ENCODE measurements at regions not wholly inside any gene's neighbourhood (a gene's known extent, or its start where the extent isn't known, plus 50 kb on each side); places are given as distances from the start of the nearest gene placed in this dataset.

DNA sequence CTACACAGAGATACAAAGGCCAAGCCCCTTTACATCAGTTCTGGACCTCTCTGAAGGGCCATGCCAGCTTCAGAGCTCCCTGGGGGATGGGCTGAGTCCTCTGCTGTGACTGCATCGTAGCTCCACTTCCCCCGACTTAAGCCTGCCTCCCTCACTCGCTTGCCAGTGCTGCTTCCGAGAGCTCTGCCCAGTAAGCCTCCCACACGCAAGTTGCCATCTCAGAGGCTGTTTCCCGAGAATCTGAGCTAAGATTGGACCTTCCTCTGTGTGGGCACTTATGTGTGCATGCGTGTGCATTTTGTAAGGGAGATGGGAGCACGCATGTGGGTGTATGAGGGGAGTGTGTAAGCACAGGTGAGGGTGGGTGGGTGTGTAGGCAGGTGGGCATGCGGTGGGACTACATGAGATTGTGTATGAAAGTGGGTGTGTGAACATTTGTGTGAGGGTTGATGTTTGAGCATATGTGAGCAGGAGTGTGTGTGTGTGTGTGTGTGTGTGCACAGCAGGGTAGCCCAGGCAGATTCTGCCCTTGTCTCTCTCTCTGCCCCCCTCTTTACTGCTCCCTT is 163.0 kb upstream of the SYT13 start:
- no peak for TF ChIP-seq POLR2A (IDR thresholded peaks at IDR 0.05)
- TF ChIP-seq CTCF (IDR thresholded peaks at IDR 0.05 in 4 of 5, conservative IDR thresholded peaks at IDR 0.05 in 1 of 5) = no peak
